Karpas-422 (cell line): ENCODE measurements at regions not wholly inside any gene's neighbourhood (a gene's known extent, or its start where the extent isn't known, plus 50 kb on each side); places are given as distances from the start of the nearest gene placed in this dataset.

ENCODE experiments used
- DNase-seq: peaks from one replicate; pipeline ENCODE4 v3.0.0-alpha.2; 2015
- H2AFZ ChIP-seq: fragments of 200-600 bp; sonication (generic); 2 replicates; pipeline ENCODE4 v1.6.1; 2014; ENCODE audit warnings: antibody characterized with exemption, low read length, mixed read lengths
- H3K27ac ChIP-seq: fragments of 200-600 bp; sonication (generic); 2 replicates; pipeline ENCODE4 v1.5.1; 2014; ENCODE audit warnings: mild to moderate bottlenecking, low read length, moderate library complexity
- H3K27me3 ChIP-seq: fragments of 200-600 bp; sonication (generic); 2 replicates; pipeline ENCODE4 v1.6.1; 2014; ENCODE audit warnings: low read length, mixed read lengths
- H3K36me3 ChIP-seq: fragments of 200-600 bp; sonication (generic); 2 replicates; pipeline ENCODE4 v1.6.1; 2014; ENCODE audit warnings: low read length, mixed read lengths; ENCODE audit not compliant: insufficient read depth
- H3K4me1 ChIP-seq: fragments of 200-600 bp; sonication (generic); 2 replicates; pipeline ENCODE4 v1.6.1; 2014; ENCODE audit warnings: mild to moderate bottlenecking, low read length, mixed read lengths
- H3K4me2 ChIP-seq: fragments of 200-600 bp; sonication (generic); 2 replicates; pipeline ENCODE4 v1.6.1; 2014; ENCODE audit warnings: low read length, low read depth, mild to moderate bottlenecking; ENCODE audit not compliant: poor library complexity, severe bottlenecking
- H3K4me3 ChIP-seq: fragments of 200-600 bp; sonication (generic); 2 replicates; pipeline ENCODE4 v1.5.1; 2014; ENCODE audit warnings: mild to moderate bottlenecking, antibody characterized with exemption, low read length, mixed read lengths
- H3K79me2 ChIP-seq: fragments of 200-600 bp; sonication (generic); 2 replicates; pipeline ENCODE4 v1.6.1; 2014; ENCODE audit warnings: mild to moderate bottlenecking, low read length, mixed read lengths
- H3K9ac ChIP-seq: fragments of 200-600 bp; sonication (generic); 2 replicates; pipeline ENCODE4 v1.6.0; 2014; ENCODE audit warnings: low read length
- H3K9me2 ChIP-seq: fragments of 200-600 bp; sonication (generic), shearing (Covaris generic); replicated peaks from 2 replicates; pipeline ENCODE4 v1.6.0; 2014; ENCODE audit warnings: mild to moderate bottlenecking, low read length, moderate library complexity; ENCODE audit not compliant: insufficient read depth
- H3K9me3 ChIP-seq: fragments of 300-700, 200-600 bp; sonication (generic); 2 replicates; pipeline ENCODE4 v1.6.1; 2014; ENCODE audit warnings: low read length, mixed read lengths
- H4K20me1 ChIP-seq: fragments of 200-600 bp; sonication (generic); 2 replicates; pipeline ENCODE4 v1.6.1; 2014; ENCODE audit warnings: mild to moderate bottlenecking, antibody characterized with exemption, low read length, low read depth; ENCODE audit not compliant: insufficient read depth

GRCh38 chr7:137094-137891 is 55.1 kb upstream of the FAM20C start:
- Histone ChIP-seq H2AFZ (no peak overlapping the region), H3K4me3 (no peak overlapping the region), H3K4me2 (no peak overlapping the region), H3K27me3 (no peaks in the 10 kb centered on the region), H3K27ac (no peak overlapping the region), H3K4me1 (no peaks in the 10 kb centered on the region), H3K79me2 (no peaks in the 10 kb centered on the region), H3K9ac (no peak overlapping the region), H4K20me1 (no peaks in the 10 kb centered on the region), H3K9me2 (no peaks in the 10 kb centered on the region), H3K9me3 (no peaks in the 10 kb centered on the region), H3K36me3 (no peaks in the 10 kb centered on the region)
- no peak for DNase-seq

GRCh38 chr7:139131-139530 is 53.2 kb upstream of the FAM20C start:
- Histone ChIP-seq H3K27ac (no peak overlapping the region), H3K4me1 (peaks cover 4% of the 10 kb centered on the region), H3K9ac (no peak overlapping the region), H4K20me1 (no peaks in the 10 kb centered on the region), H3K79me2 (no peaks in the 10 kb centered on the region), H3K4me2 (no peak overlapping the region), H3K9me3 (no peaks in the 10 kb centered on the region), H3K9me2 (no peaks in the 10 kb centered on the region), H3K27me3 (no peaks in the 10 kb centered on the region), H2AFZ (no peak overlapping the region), H3K4me3 (no peak overlapping the region), H3K36me3 (no peaks in the 10 kb centered on the region)
- no peak for DNase-seq

- H3K9me3 ChIP-seq: no peaks in the 10 kb centered on the region
- no peak overlapping the region for H3K4me2 ChIP-seq
- no peak overlapping the region for H3K27ac ChIP-seq
- no peak overlapping the region for H3K4me3 ChIP-seq
- H3K79me2 ChIP-seq: no peaks in the 10 kb centered on the region
- no peak overlapping the region for H2AFZ ChIP-seq
- H3K36me3 ChIP-seq: no peaks in the 10 kb centered on the region
- DNase-seq: no peak
- no peak overlapping the region for H3K9ac ChIP-seq
- no peaks in the 10 kb centered on the region for H3K9me2 ChIP-seq
- no peaks in the 10 kb centered on the region for H3K27me3 ChIP-seq
- H3K4me1 ChIP-seq: peaks cover 6% of the 10 kb centered on the region
- no peaks in the 10 kb centered on the region for H4K20me1 ChIP-seq
Observed at GRCh38 chr7:139561-140243, 52.7 kb upstream of the FAM20C start.

GRCh38 chr7:140996-141395 is 51.4 kb upstream of the FAM20C start:
- Histone ChIP-seq H4K20me1 (no peaks in the 10 kb centered on the region), H2AFZ (no peak overlapping the region), H3K9me3 (no peaks in the 10 kb centered on the region), H3K27ac (no peak overlapping the region), H3K27me3 (no peaks in the 10 kb centered on the region), H3K79me2 (no peaks in the 10 kb centered on the region), H3K9me2 (no peaks in the 10 kb centered on the region), H3K9ac (no peak overlapping the region), H3K4me2 (no peak overlapping the region), H3K36me3 (no peaks in the 10 kb centered on the region), H3K4me3 (no peak overlapping the region), H3K4me1 (peaks cover 6% of the 10 kb centered on the region)
- no peak for DNase-seq

GRCh38 chr7:142248-142941 is 50.0 kb upstream of the FAM20C start:
- Histone ChIP-seq H4K20me1 (no peaks in the 10 kb centered on the region), H3K27me3 (no peaks in the 10 kb centered on the region), H3K4me2 (no peak overlapping the region), H3K36me3 (no peaks in the 10 kb centered on the region), H3K9ac (no peak overlapping the region), H3K9me3 (no peaks in the 10 kb centered on the region), H3K9me2 (no peaks in the 10 kb centered on the region), H3K27ac (no peak overlapping the region), H2AFZ (no peak overlapping the region), H3K4me1 (peaks cover 6% of the 10 kb centered on the region), H3K79me2 (no peaks in the 10 kb centered on the region), H3K4me3 (no peak overlapping the region)
- no peak for DNase-seq
